Prostate gland (tissue), 2 donors: ENCODE measurements at regions not wholly inside any gene's neighbourhood (a gene's known extent, or its start where the extent isn't known, plus 50 kb on each side); places are given as distances from the start of the nearest gene placed in this dataset.

Source experiments
- POLR2A ChIP-seq: fragments of 450-650 bp; IDR thresholded peaks from one replicate; pipeline ENCODE4 v1.6.1; 2016; ENCODE audit warnings: antibody characterized with exemption, mild to moderate bottlenecking
- TF ChIP-seq, protein P1 (sequence below), 4 experiments: fragments of 200-600 bp in 2 of 4; fragments of 450-650 bp in 2 of 4; sonication (generic) in 2 of 4; IDR thresholded peaks; 1 replicate in 3 of 4; 2 replicates in 1 of 4; pipeline ENCODE4 v1.5.1; 2016 to 2019; ENCODE audit warnings: antibody characterized with exemption in 4 of 4, mild to moderate bottlenecking in 2 of 4, moderate library complexity in 2 of 4

DNA sequence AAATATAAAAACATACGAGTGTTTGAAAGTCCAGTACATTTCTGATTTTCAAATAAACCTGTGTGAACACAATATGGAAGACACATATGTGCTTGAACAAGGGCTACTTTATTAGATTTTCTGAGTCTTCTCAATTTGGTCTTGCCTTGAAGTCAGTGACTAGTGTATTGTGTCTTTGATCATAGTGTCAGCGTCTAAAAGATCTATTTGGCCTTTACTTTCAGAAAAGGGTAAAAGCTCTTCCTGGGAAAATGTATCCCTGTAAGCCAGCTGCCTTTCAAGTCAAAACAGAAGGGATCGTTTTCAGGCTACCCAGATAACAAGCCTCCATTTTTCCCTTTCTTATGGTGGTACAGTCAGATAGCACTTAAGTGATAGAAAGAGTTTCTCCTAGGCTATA lies 471.9 kb downstream of the CMPK2 start:
- TF ChIP-seq, protein P1, sequence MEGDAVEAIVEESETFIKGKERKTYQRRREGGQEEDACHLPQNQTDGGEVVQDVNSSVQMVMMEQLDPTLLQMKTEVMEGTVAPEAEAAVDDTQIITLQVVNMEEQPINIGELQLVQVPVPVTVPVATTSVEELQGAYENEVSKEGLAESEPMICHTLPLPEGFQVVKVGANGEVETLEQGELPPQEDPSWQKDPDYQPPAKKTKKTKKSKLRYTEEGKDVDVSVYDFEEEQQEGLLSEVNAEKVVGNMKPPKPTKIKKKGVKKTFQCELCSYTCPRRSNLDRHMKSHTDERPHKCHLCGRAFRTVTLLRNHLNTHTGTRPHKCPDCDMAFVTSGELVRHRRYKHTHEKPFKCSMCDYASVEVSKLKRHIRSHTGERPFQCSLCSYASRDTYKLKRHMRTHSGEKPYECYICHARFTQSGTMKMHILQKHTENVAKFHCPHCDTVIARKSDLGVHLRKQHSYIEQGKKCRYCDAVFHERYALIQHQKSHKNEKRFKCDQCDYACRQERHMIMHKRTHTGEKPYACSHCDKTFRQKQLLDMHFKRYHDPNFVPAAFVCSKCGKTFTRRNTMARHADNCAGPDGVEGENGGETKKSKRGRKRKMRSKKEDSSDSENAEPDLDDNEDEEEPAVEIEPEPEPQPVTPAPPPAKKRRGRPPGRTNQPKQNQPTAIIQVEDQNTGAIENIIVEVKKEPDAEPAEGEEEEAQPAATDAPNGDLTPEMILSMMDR (IDR thresholded peaks at IDR 0.05): no peak
- no peak for TF ChIP-seq POLR2A
